GM19463 (cell line): ENCODE measurements at regions not wholly inside any gene's neighbourhood (a gene's known extent, or its start where the extent isn't known, plus 50 kb on each side); places are given as distances from the start of the nearest gene placed in this dataset.
"Not testable (repeated sequence)": the region's sequence is repeated elsewhere in the genome, so short reads cannot be mapped to it uniquely, and the experiment has no call there.

Experiments used
- ATAC-seq: cut with Tn5 transposase; IDR thresholded peaks from one replicate; pipeline ENCODE4 v1.9.1; 2021; ENCODE audit warnings: mild to moderate bottlenecking, moderate library complexity; ENCODE audit not compliant: unreplicated experiment

- no peak for ATAC-seq
Measured at GRCh38 chr13:87736849-87737385, 65.7 kb downstream of the SLITRK5 start.

GRCh38 chr13:87754097-87754496, 82.9 kb downstream of the SLITRK5 start:
- no peak for ATAC-seq

GRCh38 chr13:87769445-87769844, 98.3 kb downstream of the SLITRK5 start:
- ATAC-seq, result no peak

- no peak for ATAC-seq
Measured at GRCh38 chr13:87777387-87777786, 106.2 kb downstream of the SLITRK5 start.

GRCh38 chr13:87778128-87778527, 107.0 kb downstream of the SLITRK5 start:
- ATAC-seq, result no peak

GRCh38 chr13:87779426-87779825, 108.3 kb downstream of the SLITRK5 start:
- no peak for ATAC-seq

- ATAC-seq, result no peak
Measured at GRCh38 chr13:87783366-87783765, 112.2 kb downstream of the SLITRK5 start.

GRCh38 chr13:87788363-87788762, 117.2 kb downstream of the SLITRK5 start:
- ATAC-seq, result no peak

GRCh38 chr13:87792878-87793277, 121.7 kb downstream of the SLITRK5 start:
- ATAC-seq, result no peak

- ATAC-seq, result no peak
Measured at GRCh38 chr13:87798536-87798935, 127.4 kb downstream of the SLITRK5 start.

- ATAC-seq, result no peak
Measured at GRCh38 chr13:87810391-87810801, 139.2 kb downstream of the SLITRK5 start.

- no peak for ATAC-seq
Measured at GRCh38 chr13:87810920-87811344, 139.8 kb downstream of the SLITRK5 start.

- ATAC-seq, result no peak
Measured at GRCh38 chr13:87814403-87814802, 143.2 kb downstream of the SLITRK5 start.

- ATAC-seq, result no peak
Measured at GRCh38 chr13:87820241-87820640, 149.1 kb downstream of the SLITRK5 start.

GRCh38 chr13:87821512-87821911, 150.3 kb downstream of the SLITRK5 start:
- no peak for ATAC-seq

- not testable (repeated sequence) for ATAC-seq
Measured at GRCh38 chr13:87826301-87826700, 155.1 kb downstream of the SLITRK5 start.

GRCh38 chr13:87827479-87827878, 156.3 kb downstream of the SLITRK5 start:
- no peak for ATAC-seq

- no peak for ATAC-seq
Measured at GRCh38 chr13:87837522-87837921, 166.4 kb downstream of the SLITRK5 start.

GRCh38 chr13:87837946-87838345, 166.8 kb downstream of the SLITRK5 start:
- ATAC-seq, result no peak

- ATAC-seq, result no peak
Measured at GRCh38 chr13:87851410-87851809, 180.2 kb downstream of the SLITRK5 start.

GRCh38 chr13:87855553-87855952, 184.4 kb downstream of the SLITRK5 start:
- ATAC-seq, result no peak

GRCh38 chr13:87859261-87859660, 188.1 kb downstream of the SLITRK5 start:
- no peak for ATAC-seq

- no peak for ATAC-seq
Measured at GRCh38 chr13:87867426-87867825, 196.3 kb downstream of the SLITRK5 start.
